Frontal cortex (tissue), 3 donors: ENCODE measurements at regions not wholly inside any gene's neighbourhood (a gene's known extent, or its start where the extent isn't known, plus 50 kb on each side); places are given as distances from the start of the nearest gene placed in this dataset.
A peak's percentile ranks its signal among the peaks of the same experiment; 100 is the strongest.
"Not testable (repeated sequence)": the region's sequence is repeated elsewhere in the genome, so short reads cannot be mapped to it uniquely, and the experiment has no call there.

Source experiments
- DNase-seq, 2 donors: peaks; one replicate each; pipeline ENCODE4 v3.0.0; 2012; ENCODE audit warnings: low spot score in 2 of 2
- FAIRE-seq: peaks from 2 replicates; lab custom pipeline; 2012; peaks lifted over from hg19 to GRCh38; lab: Jason Lieb, UNC
- donor health status: control.
- donor health status: control.
- donor health status: control.

GRCh38 chr6:10194816-10195672, 219.8 kb downstream of the TFAP2A start:
- DNase-seq = no peak
- FAIRE-seq = no peak

- FAIRE-seq (no peak), DNase-seq (no peak)
Measured at GRCh38 chr6:10193321-10193720, 221.6 kb downstream of the TFAP2A start.

DNA sequence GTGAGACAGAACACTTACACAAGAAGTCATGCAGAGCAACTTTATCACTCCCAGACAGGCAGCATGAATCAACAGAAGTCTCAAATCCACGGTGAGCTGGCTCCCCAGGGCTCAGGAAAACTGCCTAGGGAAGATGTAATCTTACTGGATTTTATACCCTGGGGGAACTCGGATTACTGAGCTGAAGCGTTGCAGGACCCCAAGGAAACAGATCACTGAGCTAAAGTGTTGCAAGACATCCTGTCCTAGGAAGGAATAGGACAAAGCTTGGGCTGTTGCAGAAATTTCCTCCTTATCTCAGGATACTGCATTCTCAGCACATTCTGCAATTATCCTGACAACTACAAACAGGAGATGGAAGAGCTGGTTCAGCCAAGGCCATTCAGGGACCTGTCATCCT, 224.8 kb downstream of the TFAP2A start:
- no peak for FAIRE-seq
- no peak for DNase-seq

- no peak for FAIRE-seq
Measured at GRCh38 chr6:10184371-10185227, 230.3 kb downstream of the TFAP2A start.

GRCh38 chr6:10180138-10181074, 234.5 kb downstream of the TFAP2A start:
- no peak for FAIRE-seq
- no peak for DNase-seq

More at GRCh38 chr6:10184371-10185227, 230.3 kb downstream of the TFAP2A start:
- no peak for DNase-seq

- no peak for DNase-seq
- FAIRE-seq = no peak
Measured at GRCh38 chr6:10177704-10178103, 237.2 kb downstream of the TFAP2A start.

DNA sequence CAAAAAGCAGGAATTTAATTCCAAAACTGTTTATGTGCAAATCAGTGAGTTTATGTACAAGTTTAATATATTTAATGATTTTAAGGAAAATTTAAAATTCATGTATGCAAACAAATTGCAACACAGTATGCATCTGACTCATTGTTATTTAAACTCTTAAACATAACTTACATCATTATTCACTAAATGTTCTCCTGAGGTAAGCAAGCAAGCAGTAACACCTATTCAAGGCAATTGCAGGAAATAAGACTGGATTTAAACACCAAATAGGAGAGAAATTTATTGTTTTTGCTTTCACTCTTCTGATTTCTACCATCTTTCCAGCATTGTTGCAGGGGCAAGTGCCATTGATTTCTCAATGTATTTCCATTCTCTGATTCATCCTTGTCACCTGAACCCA, 239.5 kb downstream of the TFAP2A start:
- DNase-seq (no peak), FAIRE-seq (no peak)

DNA sequence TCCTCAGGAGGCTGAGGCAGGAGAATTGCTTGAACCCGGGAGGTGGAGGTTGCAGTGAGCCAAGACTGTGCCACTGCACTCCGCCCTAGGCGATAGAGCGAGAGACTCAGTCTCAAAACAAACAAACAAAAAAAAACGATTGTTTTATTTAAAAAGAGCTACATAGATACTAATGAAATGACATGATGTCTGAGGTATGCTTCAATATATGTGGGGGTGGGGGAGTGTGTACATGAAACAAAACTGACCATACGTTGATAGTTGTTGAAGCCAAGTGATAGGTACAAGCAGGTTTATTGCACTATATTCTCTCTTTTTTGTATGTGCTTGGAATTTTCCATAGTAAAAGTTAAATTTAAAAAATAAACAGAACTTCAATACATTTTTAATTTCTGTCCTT, 240.1 kb downstream of the TFAP2A start:
- FAIRE-seq = no peak

DNA sequence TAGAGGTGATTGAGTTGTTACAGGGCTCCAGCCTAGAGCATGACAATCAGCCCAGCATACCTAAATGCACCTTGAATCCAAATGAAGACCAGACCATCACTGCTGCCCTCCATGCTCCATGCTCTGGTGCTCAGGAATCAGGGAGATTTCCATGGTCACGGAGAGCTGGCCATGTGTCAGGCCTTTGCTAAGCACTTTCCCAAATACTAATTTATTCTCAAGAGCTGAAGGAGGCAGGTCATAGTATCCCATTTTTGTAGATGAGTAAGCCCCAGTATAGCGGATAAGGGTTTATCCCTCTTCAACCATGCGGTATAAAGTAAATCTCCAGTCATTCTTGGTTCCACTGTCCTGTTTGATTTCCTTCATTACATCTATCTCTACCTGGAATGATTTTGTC, 240.8 kb downstream of the TFAP2A start:
- no peak for FAIRE-seq

More for the DNA sequence above, 240.1 kb downstream of the TFAP2A start:
- DNase-seq = no peak

GRCh38 chr6:10171706-10172105, 243.2 kb downstream of the TFAP2A start:
- not testable (repeated sequence) for DNase-seq, FAIRE-seq

More for the DNA sequence above, 240.8 kb downstream of the TFAP2A start:
- no peak for DNase-seq

DNA sequence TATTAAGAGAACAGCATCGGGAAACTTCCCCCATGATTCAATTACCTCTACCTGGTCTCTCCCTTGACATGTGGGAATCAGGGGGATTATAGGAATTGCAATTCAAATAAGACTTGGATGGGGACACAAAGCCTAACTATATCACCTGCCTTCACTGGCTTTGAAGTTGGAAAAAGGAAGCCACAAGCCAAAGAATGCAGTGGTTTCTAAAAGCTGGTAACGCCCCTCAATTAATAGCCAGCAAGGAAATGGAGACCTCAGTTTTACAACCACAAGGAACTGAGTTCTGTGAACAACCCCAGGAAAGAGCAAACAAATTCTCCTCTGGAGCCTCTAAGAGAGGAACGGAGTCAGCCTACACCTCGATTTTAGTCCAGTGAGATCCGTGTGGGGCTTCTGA, 244.1 kb downstream of the TFAP2A start:
- no peak for FAIRE-seq
- no peak for DNase-seq

DNA sequence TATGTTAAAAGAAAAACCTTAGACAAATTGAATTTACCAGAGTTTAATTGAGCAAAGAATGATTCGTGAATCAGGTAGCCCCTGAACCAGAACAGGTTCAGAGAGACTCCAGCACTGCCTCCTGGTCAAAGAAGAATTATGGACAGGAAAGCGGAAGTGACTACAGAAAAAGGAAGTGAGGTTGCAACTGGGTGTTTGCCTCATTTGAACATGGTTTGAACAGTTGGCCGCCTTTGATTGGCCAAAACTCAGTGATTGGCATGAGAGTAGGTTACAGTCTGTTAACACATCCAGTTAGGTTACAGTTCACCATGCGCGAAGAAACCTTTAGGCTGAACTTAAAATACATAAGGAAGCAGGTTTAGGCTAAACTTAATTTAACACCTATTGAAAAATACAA, 248.8 kb downstream of the TFAP2A start:
- no peak for DNase-seq
- no peak for FAIRE-seq

DNA sequence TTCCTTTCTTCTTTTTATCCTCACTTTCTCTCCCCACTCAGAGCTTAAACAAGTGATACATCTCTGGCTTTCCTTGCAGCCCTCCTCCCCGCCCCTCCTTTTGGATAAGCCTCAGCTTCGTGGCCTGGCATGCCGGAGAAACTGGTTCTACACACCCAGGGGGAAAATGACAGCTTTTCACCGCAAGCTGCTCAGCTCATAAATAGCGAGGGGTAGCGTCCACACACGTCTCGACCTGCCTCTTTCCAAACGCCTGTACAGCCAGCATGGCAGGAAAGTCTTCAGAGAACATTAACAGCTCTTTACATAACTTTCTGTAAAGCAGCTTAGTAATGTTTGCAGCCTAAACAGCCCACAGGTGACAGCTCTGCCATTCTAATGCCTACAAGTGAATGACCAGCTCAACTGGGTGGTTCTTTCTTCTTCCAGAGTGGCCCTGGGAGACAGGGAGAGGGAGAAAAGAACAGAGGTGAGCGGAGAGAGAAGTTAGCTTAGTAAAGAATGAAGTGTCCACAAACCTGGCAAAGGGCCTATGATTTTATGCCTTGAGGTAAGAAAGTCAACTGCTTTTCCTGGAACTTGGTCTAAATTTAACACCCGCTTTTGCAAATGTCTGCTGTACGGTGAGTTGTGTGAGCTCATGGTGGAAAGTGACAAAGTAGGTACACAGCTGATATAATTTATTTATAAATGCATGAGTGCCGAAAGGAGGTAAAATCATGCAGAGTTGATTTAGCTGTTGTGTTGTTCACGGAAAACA, 251.5 kb downstream of the TFAP2A start:
- FAIRE-seq = no peak
- DNase-seq = no peak

GRCh38 chr6:10156875-10157274, 258.0 kb downstream of the TFAP2A start:
- no peak for DNase-seq
- FAIRE-seq = no peak

GRCh38 chr6:10154251-10154650, 260.6 kb downstream of the TFAP2A start:
- FAIRE-seq = no peak
- no peak for DNase-seq

- FAIRE-seq (no peak), DNase-seq (no peak)
Measured at GRCh38 chr6:10151144-10151915, 263.5 kb downstream of the TFAP2A start.

- FAIRE-seq = no peak
- DNase-seq = no peak
Measured at GRCh38 chr6:10149603-10150002, 265.3 kb downstream of the TFAP2A start.

- peak; percentile 22 to 32 for DNase-seq
- peak; percentile 66 for FAIRE-seq
Measured at GRCh38 chr6:10146715-10147451, 268.0 kb downstream of the TFAP2A start.
